ENCODE measurements at regions not wholly inside any gene's neighbourhood (a gene's known extent, or its start where the extent isn't known, plus 50 kb on each side); places are given as distances from the start of the nearest gene placed in this dataset.

- Histone ChIP-seq H3K9me3 (replicated peaks; ENCODE audit: insufficient read depth, low read length) (no peaks in the 10 kb centered on the region), H3K27ac (ENCODE audit: low read length) (no peak overlapping the region), H2AFZ (ENCODE audit: low read length) (no peak overlapping the region), H3K4me3 (ENCODE audit: low read length) (no peak overlapping the region), H3F3A (ENCODE audit: insufficient read depth, low read length) (no peaks in the 10 kb centered on the region), H3K9ac (ENCODE audit: low read length) (no peak overlapping the region), H3K36me3 (replicated peaks; ENCODE audit: insufficient read depth, low read length) (no peaks in the 10 kb centered on the region), H3K4me1 (ENCODE audit: low read length) (no peaks in the 10 kb centered on the region), H3K27me3 (replicated peaks; ENCODE audit: insufficient read depth, low read length) (no peaks in the 10 kb centered on the region), H4K20me1 (ENCODE audit: insufficient read depth, low read length) (no peaks in the 10 kb centered on the region), H3K4me2 (ENCODE audit: low read depth, low read length) (no peak overlapping the region), H3K79me2 (ENCODE audit: low read length) (no peaks in the 10 kb centered on the region), H3K9me2 (replicated peaks; ENCODE audit: insufficient read depth, low read length) (no peaks in the 10 kb centered on the region)
- no peak for TF ChIP-seq CTCF (IDR thresholded peaks at IDR 0.05; ENCODE audit: low read length)
- TF ChIP-seq EZH2 (optimal IDR thresholded peaks at IDR 0.05; ENCODE audit: low read depth, low read length): no peak
- no peak for TF ChIP-seq EZH2phosphoT487 (IDR thresholded peaks at IDR 0.05; ENCODE audit: low read length)
- no peak for DNase-seq
Measured at GRCh38 chr12:17158201-17158600, 552.2 kb upstream of the LMO3 start.

- Histone ChIP-seq H4K20me1 (ENCODE audit: insufficient read depth, low read length) (no peaks in the 10 kb centered on the region), H3K27ac (ENCODE audit: low read length) (no peak overlapping the region), H3K79me2 (ENCODE audit: low read length) (no peaks in the 10 kb centered on the region), H3K9me3 (replicated peaks; ENCODE audit: insufficient read depth, low read length) (no peaks in the 10 kb centered on the region), H3K27me3 (replicated peaks; ENCODE audit: insufficient read depth, low read length) (no peaks in the 10 kb centered on the region), H3K4me2 (ENCODE audit: low read depth, low read length) (no peak overlapping the region), H3K9ac (ENCODE audit: low read length) (no peak overlapping the region), H3K4me1 (ENCODE audit: low read length) (no peaks in the 10 kb centered on the region), H3K36me3 (replicated peaks; ENCODE audit: insufficient read depth, low read length) (no peaks in the 10 kb centered on the region), H3K9me2 (replicated peaks; ENCODE audit: insufficient read depth, low read length) (no peaks in the 10 kb centered on the region), H3K4me3 (ENCODE audit: low read length) (no peak overlapping the region), H3F3A (ENCODE audit: insufficient read depth, low read length) (no peaks in the 10 kb centered on the region), H2AFZ (ENCODE audit: low read length) (no peak overlapping the region)
- TF ChIP-seq EZH2 (optimal IDR thresholded peaks at IDR 0.05; ENCODE audit: low read depth, low read length): no peak
- TF ChIP-seq EZH2phosphoT487 (IDR thresholded peaks at IDR 0.05; ENCODE audit: low read length): no peak
- no peak for TF ChIP-seq CTCF (IDR thresholded peaks at IDR 0.05; ENCODE audit: low read length)
- no peak for DNase-seq
Measured at GRCh38 chr12:17151917-17152316, 546.0 kb upstream of the LMO3 start.

- H3K9me3 ChIP-seq (replicated peaks; ENCODE audit: insufficient read depth, low read length): no peaks in the 10 kb centered on the region
- no peak for TF ChIP-seq CTCF (IDR thresholded peaks at IDR 0.05; ENCODE audit: low read length)
- no peak for TF ChIP-seq EZH2 (optimal IDR thresholded peaks at IDR 0.05; ENCODE audit: low read depth, low read length)
- no peak for TF ChIP-seq EZH2phosphoT487 (IDR thresholded peaks at IDR 0.05; ENCODE audit: low read length)
- DNase-seq: no peak
- H3K79me2 ChIP-seq (ENCODE audit: low read length): no peaks in the 10 kb centered on the region
- H2AFZ ChIP-seq (ENCODE audit: low read length): no peak overlapping the region
- no peaks in the 10 kb centered on the region for H3K9me2 ChIP-seq (replicated peaks; ENCODE audit: insufficient read depth, low read length)
- no peak overlapping the region for H3K9ac ChIP-seq (ENCODE audit: low read length)
- H3K4me2 ChIP-seq (ENCODE audit: low read depth, low read length): no peak overlapping the region
- no peak overlapping the region for H3K27ac ChIP-seq (ENCODE audit: low read length)
- no peaks in the 10 kb centered on the region for H3K36me3 ChIP-seq (replicated peaks; ENCODE audit: insufficient read depth, low read length)
- no peaks in the 10 kb centered on the region for H3F3A ChIP-seq (ENCODE audit: insufficient read depth, low read length)
- no peaks in the 10 kb centered on the region for H3K27me3 ChIP-seq (replicated peaks; ENCODE audit: insufficient read depth, low read length)
- H4K20me1 ChIP-seq (ENCODE audit: insufficient read depth, low read length): no peaks in the 10 kb centered on the region
- H3K4me3 ChIP-seq (ENCODE audit: low read length): no peak overlapping the region
- no peaks in the 10 kb centered on the region for H3K4me1 ChIP-seq (ENCODE audit: low read length)
Measured at GRCh38 chr12:17148706-17149105, 542.7 kb upstream of the LMO3 start.

Data from MM.1S (cell line).